K562 (cell line): ENCODE measurements at regions not wholly inside any gene's neighbourhood (a gene's known extent, or its start where the extent isn't known, plus 50 kb on each side); places are given as distances from the start of the nearest gene placed in this dataset.

Experiments used
- ATAC-seq: fragments of 200-7000 bp; cut with Tn5 transposase; 3 replicates; pipeline ENCODE4 v1.9.1; 2020; ENCODE audit warnings: moderate library complexity
- BruUV-seq: library from RNA; stranded (reverse); fragments of 400-500 nt; replicated peaks from 2 replicates; lab custom pipeline; 2021; lab: Mats Ljungman, UMichigan
- CTCF ChIA-PET: fragments of 300-600 bp; formaldehyde crosslinking; extraction: SDS; loops from one replicate; lab custom pipeline; 2021; ENCODE audit warnings: low intra/inter-chr PET ratio; lab: Yijun Ruan, JAX
- POLR2A ChIA-PET: fragments of 300-600, 350-650 bp; sonication (Branson Sonifier 250); formaldehyde crosslinking; extraction: SDS; loops from one replicate; lab custom pipeline; 2021; ENCODE audit warnings: antibody characterized with exemption, inconsistent platforms; lab: Yijun Ruan, JAX
- DNase-seq, 4 experiments: peaks; one replicate each; pipeline versions ENCODE4 v3.0.0 to v3.0.0-alpha.2; 2011 to 2018; ENCODE audit warnings: low spot score in 3 of 4, mixed read lengths in 3 of 4; ENCODE audit errors: extremely low read depth in 1 of 4
- FAIRE-seq: peaks from 2 replicates; lab custom pipeline; 2011; peaks lifted over from hg19 to GRCh38; lab: Jason Lieb, UNC
- H2AFZ ChIP-seq: 2 replicates; pipeline ENCODE4 v1.6.0; 2011; ENCODE audit warnings: low read depth, low read length, control low read depth, inconsistent platforms
- H3K27ac ChIP-seq: fragments of 200-600 bp; 3 replicates; pipeline ENCODE4 v1.8.0; 2011; ENCODE audit warnings: low read depth, mild to moderate bottlenecking, control low read depth, inconsistent platforms, low read length, moderate library complexity, mixed read lengths; ENCODE audit errors: extremely low read depth
- H3K27me3 ChIP-seq, 2 experiments: fragments of 300-600 bp in 1 of 2; 2 replicates in 1 of 2; 3 replicates in 1 of 2; pipeline versions ENCODE4 v1.6.0 to v1.8.0; 2011; ENCODE audit warnings: inconsistent platforms in 2 of 2, low read length in 2 of 2, mild to moderate bottlenecking in 1 of 2, mixed read lengths in 1 of 2, moderate library complexity in 1 of 2; ENCODE audit not compliant: control insufficient read depth in 2 of 2, insufficient read depth in 2 of 2
- H3K36me3 ChIP-seq: fragments of 300-600 bp; 3 replicates; pipeline ENCODE4 v1.8.0; 2011; ENCODE audit warnings: mild to moderate bottlenecking, low read length, inconsistent platforms; ENCODE audit not compliant: control insufficient read depth, insufficient read depth
- H3K4me1 ChIP-seq, 2 experiments: fragments of 200-600 bp in 1 of 2; replicated peaks in 1 of 2; 2 replicates in 1 of 2; 3 replicates in 1 of 2; pipeline versions ENCODE4 v1.5.1 to v1.8.0; 2011; ENCODE audit warnings: inconsistent platforms in 2 of 2, low read length in 2 of 2, mild to moderate bottlenecking in 1 of 2, mixed read lengths in 1 of 2, moderate library complexity in 1 of 2; ENCODE audit not compliant: control insufficient read depth in 2 of 2, insufficient read depth in 2 of 2
- H3K4me2 ChIP-seq: 2 replicates; pipeline ENCODE4 v1.6.1; 2011; ENCODE audit warnings: low read length, control low read depth, inconsistent platforms, mixed read lengths; ENCODE audit not compliant: insufficient read depth
- H3K4me3 ChIP-seq: fragments of 200-600 bp; sonication (generic), shearing (Covaris generic); 2 replicates; pipeline ENCODE4 v1.5.1; 2016; ENCODE audit warnings: control low read depth, inconsistent platforms
- H3K79me2 ChIP-seq: fragments of 200-600 bp; 3 replicates; pipeline ENCODE4 v1.8.0; 2011; ENCODE audit warnings: low read length, inconsistent platforms; ENCODE audit not compliant: control insufficient read depth, insufficient read depth
- H3K9ac ChIP-seq, 2 experiments: 2 replicates each; pipeline versions ENCODE4 v1.6.0 to v1.6.1; 2011; ENCODE audit warnings: low read depth in 2 of 2, low read length in 2 of 2, control low read depth in 1 of 2, inconsistent platforms in 1 of 2, mild to moderate bottlenecking in 1 of 2, mixed read lengths in 1 of 2; ENCODE audit not compliant: insufficient read depth in 1 of 2
- H3K9me1 ChIP-seq: one replicate; pipeline ENCODE4 v1.6.0; 2011; ENCODE audit warnings: inconsistent platforms, mild to moderate bottlenecking, low read length, moderate library complexity; ENCODE audit not compliant: control insufficient read depth, insufficient read depth
- H3K9me3 ChIP-seq: replicated peaks from 2 replicates; pipeline ENCODE4 v1.5.1; 2011; ENCODE audit warnings: low read depth, low read length, inconsistent platforms; ENCODE audit not compliant: control insufficient read depth, insufficient read depth
- H4K20me1 ChIP-seq: replicated peaks from 2 replicates; pipeline ENCODE4 v1.6.1; 2011; ENCODE audit warnings: low read length, inconsistent platforms, mixed read lengths; ENCODE audit not compliant: control insufficient read depth, insufficient read depth
- CREBBP ChIP-seq: IDR thresholded peaks from one replicate; pipeline ENCODE4 v1.6.1; 2012; ENCODE audit warnings: low read depth, mild to moderate bottlenecking, control low read depth, inconsistent platforms, low read length
- FIP1L1 ChIP-seq: fragments of 200-400 bp; formaldehyde crosslinking; IDR thresholded peaks from 2 replicates; pipeline ENCODE4 v1.6.1; 2018; ENCODE audit warnings: mild to moderate bottlenecking, low read depth, low read length; ENCODE audit not compliant: poor library complexity, severe bottlenecking
- FOXO4 ChIP-seq: fragments of 450-650 bp; formaldehyde crosslinking; IDR thresholded peaks from 2 replicates; pipeline ENCODE4 v1.4.0; 2020; ENCODE audit warnings: mild to moderate bottlenecking, moderate library complexity
- SETDB1 ChIP-seq: IDR thresholded peaks from one replicate; pipeline ENCODE4 v1.6.1; 2012; ENCODE audit warnings: low read length, control low read depth, inconsistent platforms
- SNAPC5 ChIP-seq: fragments of 250-450 bp; sonication (Bioruptor Pico); IDR thresholded peaks from 2 replicates; pipeline ENCODE4 v1.8.0; 2021; ENCODE audit warnings: moderate library complexity, mild to moderate bottlenecking, inconsistent platforms
- TRIM25 ChIP-seq: fragments of 450-650 bp; IDR thresholded peaks from 2 replicates; pipeline ENCODE4 v1.7.0; 2016; ENCODE audit warnings: borderline replicate concordance
- ZNF184 ChIP-seq: sonication (generic); formaldehyde crosslinking; IDR thresholded peaks from 2 replicates; pipeline ENCODE4 v1.5.0; 2020; ENCODE audit warnings: missing genetic modification reagents
- ZNF449 ChIP-seq: fragments of 250-450 bp; sonication (Bioruptor Pico); IDR thresholded peaks from 2 replicates; pipeline ENCODE4 v1.8.0; 2022; ENCODE audit warnings: moderate library complexity, mild to moderate bottlenecking, inconsistent platforms
- WGBS: fragments of 100-300 bp; shearing (Covaris generic); methylation state at CpG from one replicate; pipeline ENCODE4 v1.1.6; 2016; ENCODE audit warnings: low coverage, mixed read lengths; ENCODE audit not compliant: insufficient coverage; ENCODE audit errors: missing lambda C conversion rate; 5-methylcytosine and 5-hydroxymethylcytosine counted together
- in situ Hi-C: fragments of 300-500 bp; cut with MboI; formaldehyde crosslinking; loops from 4 replicates; pipeline ENCODE4 v1.15.0; 2018; ENCODE audit warnings: inconsistent platforms, mixed read lengths
- intact Hi-C: fragments of 100-400 bp; cut with micrococcal nuclease; formaldehyde crosslinking; loops from 2 replicates; pipeline ENCODE4 v1.14.2; 2022

GRCh38 chrX:69395306-69395705 lies 108.8 kb upstream of the NALF2 start:
- Histone ChIP-seq H2AFZ (no peak overlapping the region), H3K4me2 (no peak overlapping the region), H3K4me3 (no peak overlapping the region), H4K20me1 (no peaks in the 10 kb centered on the region), H3K4me1 (no peaks in the 10 kb centered on the region), H3K27ac (no peak overlapping the region), H3K27me3 (no peaks in the 10 kb centered on the region; a peak in 1 of 5 replicates), H3K9me3 (no peaks in the 10 kb centered on the region), H3K79me2 (no peaks in the 10 kb centered on the region), H3K36me3 (no peaks in the 10 kb centered on the region)
- DNase-seq (no peak), FAIRE-seq (no peak)
- in situ Hi-C loops (no loop called here), intact Hi-C loops (no loop called here)
- no TSS peak for BruUV-seq
- ChIA-PET POLR2A (no interaction called here), CTCF (no interaction called here)
- 0% methylated on average over 4 of the region's 4 CpGs for WGBS
- TF ChIP-seq SETDB1 (no peak), FOXO4 (no peak), FIP1L1 (no peak), ZNF449 (CRISPR knock-in tag) (no peak), TRIM25 (no peak), CREBBP (no peak), ZNF184 (no peak), SNAPC5 (CRISPR knock-in tag) (no peak)
- TF ChIP-seq, all 486 proteins: peak for 0
- no peak for ATAC-seq
- Histone ChIP-seq H3K9ac (no peak overlapping the region), H3K9me1 (no peaks in the 10 kb centered on the region)
